MM.1S (cell line): ENCODE measurements at regions not wholly inside any gene's neighbourhood (a gene's known extent, or its start where the extent isn't known, plus 50 kb on each side); places are given as distances from the start of the nearest gene placed in this dataset.

Source experiments
- DNase-seq: peaks from one replicate; pipeline ENCODE4 v3.0.0-alpha.2; 2015
- H2AFZ ChIP-seq: fragments of 300-600 bp; sonication (generic); 2 replicates; pipeline ENCODE4 v1.6.0; 2016; ENCODE audit warnings: antibody characterized with exemption, low read length
- H3F3A ChIP-seq: fragments of 300-600 bp; sonication (generic); 2 replicates; pipeline ENCODE4 v1.6.1; 2016; ENCODE audit warnings: mild to moderate bottlenecking, antibody characterized with exemption, low read length, moderate library complexity, mixed read lengths; ENCODE audit not compliant: insufficient read depth
- H3K27ac ChIP-seq: fragments of 300-600 bp; sonication (generic); 2 replicates; pipeline ENCODE4 v1.5.1; 2016; ENCODE audit warnings: mild to moderate bottlenecking, low read length
- H3K27me3 ChIP-seq: fragments of 300-600 bp; sonication (generic); replicated peaks from 2 replicates; pipeline ENCODE4 v1.6.0; 2016; ENCODE audit warnings: low read length; ENCODE audit not compliant: insufficient read depth
- H3K36me3 ChIP-seq: fragments of 300-600 bp; sonication (generic); replicated peaks from 2 replicates; pipeline ENCODE4 v1.6.1; 2016; ENCODE audit warnings: mild to moderate bottlenecking, low read length, mixed read lengths; ENCODE audit not compliant: insufficient read depth
- H3K4me1 ChIP-seq: fragments of 300-600 bp; sonication (generic); 2 replicates; pipeline ENCODE4 v1.6.1; 2016; ENCODE audit warnings: low read length, mixed read lengths
- H3K4me2 ChIP-seq: fragments of 300-600 bp; sonication (generic); 2 replicates; pipeline ENCODE4 v1.6.0; 2016; ENCODE audit warnings: low read depth, low read length
- H3K4me3 ChIP-seq: fragments of 300-600 bp; sonication (generic); 2 replicates; pipeline ENCODE4 v1.5.1; 2016; ENCODE audit warnings: low read length, mixed read lengths
- H3K79me2 ChIP-seq: fragments of 300-600 bp; sonication (generic); 2 replicates; pipeline ENCODE4 v1.6.1; 2016; ENCODE audit warnings: mixed run types, low read length, mixed read lengths
- H3K9ac ChIP-seq: fragments of 300-600 bp; sonication (generic); 2 replicates; pipeline ENCODE4 v1.6.1; 2016; ENCODE audit warnings: low read length, mixed read lengths
- H3K9me2 ChIP-seq: fragments of 300-600 bp; sonication (generic); replicated peaks from 2 replicates; pipeline ENCODE4 v1.6.1; 2016; ENCODE audit warnings: mild to moderate bottlenecking, low read length, mixed read lengths; ENCODE audit not compliant: insufficient read depth
- H3K9me3 ChIP-seq: fragments of 300-600 bp; sonication (generic); replicated peaks from 2 replicates; pipeline ENCODE4 v1.6.1; 2016; ENCODE audit warnings: mild to moderate bottlenecking, low read length, mixed read lengths; ENCODE audit not compliant: insufficient read depth
- H4K20me1 ChIP-seq: fragments of 300-600 bp; sonication (generic); 2 replicates; pipeline ENCODE4 v1.6.1; 2016; ENCODE audit warnings: mild to moderate bottlenecking, low read length, moderate library complexity, mixed read lengths; ENCODE audit not compliant: insufficient read depth
- CTCF ChIP-seq: fragments of 300-600 bp; sonication (generic); IDR thresholded peaks from 2 replicates; pipeline ENCODE4 v1.5.1; 2016; ENCODE audit warnings: antibody characterized with exemption, low read length, mixed read lengths
- EZH2 ChIP-seq: fragments of 300-600 bp; sonication (generic); optimal IDR thresholded peaks from 2 replicates; pipeline ENCODE3; 2017; ENCODE audit warnings: low read depth, mild to moderate bottlenecking, antibody characterized with exemption, low read length, mixed read lengths
- EZH2phosphoT487 ChIP-seq: fragments of 300-600 bp; sonication (generic); IDR thresholded peaks from 2 replicates; pipeline ENCODE4 v1.6.1; 2018; ENCODE audit warnings: antibody characterized with exemption, low read length

GRCh38 chr3:34782871-34783270, 856.5 kb upstream of the ARPP21 start:
- no peaks in the 10 kb centered on the region for H3K79me2 ChIP-seq
- no peak for DNase-seq
- no peaks in the 10 kb centered on the region for H3K36me3 ChIP-seq
- no peak for TF ChIP-seq EZH2
- TF ChIP-seq CTCF, result no peak
- TF ChIP-seq EZH2phosphoT487, result no peak
- no peak overlapping the region for H3K27ac ChIP-seq
- H3K4me3 ChIP-seq, result no peak overlapping the region
- no peaks in the 10 kb centered on the region for H3K27me3 ChIP-seq
- no peaks in the 10 kb centered on the region for H3K4me1 ChIP-seq
- H4K20me1 ChIP-seq, result no peaks in the 10 kb centered on the region
- no peak overlapping the region for H3K9ac ChIP-seq
- no peaks in the 10 kb centered on the region for H3K9me2 ChIP-seq
- H3K4me2 ChIP-seq, result no peak overlapping the region
- H2AFZ ChIP-seq, result no peak overlapping the region
- no peaks in the 10 kb centered on the region for H3F3A ChIP-seq
- no peaks in the 10 kb centered on the region for H3K9me3 ChIP-seq

- no peak for DNase-seq
- Histone ChIP-seq H3K27ac (no peak overlapping the region), H3F3A (no peaks in the 10 kb centered on the region), H3K4me2 (no peak overlapping the region), H3K4me1 (no peaks in the 10 kb centered on the region), H3K9ac (no peak overlapping the region), H3K9me3 (no peaks in the 10 kb centered on the region), H3K4me3 (no peak overlapping the region), H3K36me3 (no peaks in the 10 kb centered on the region), H3K27me3 (no peaks in the 10 kb centered on the region), H3K79me2 (no peaks in the 10 kb centered on the region), H3K9me2 (no peaks in the 10 kb centered on the region), H2AFZ (no peak overlapping the region), H4K20me1 (no peaks in the 10 kb centered on the region)
- TF ChIP-seq EZH2phosphoT487, result no peak
Observed at GRCh38 chr3:34783876-34784275, 855.4 kb upstream of the ARPP21 start.

GRCh38 chr3:34793057-34793456, 846.3 kb upstream of the ARPP21 start:
- Histone ChIP-seq H3K4me1 (no peaks in the 10 kb centered on the region), H3K9me2 (no peaks in the 10 kb centered on the region), H3K4me3 (no peak overlapping the region), H3F3A (no peaks in the 10 kb centered on the region), H3K27me3 (no peaks in the 10 kb centered on the region), H3K9me3 (no peaks in the 10 kb centered on the region), H2AFZ (no peak overlapping the region), H3K36me3 (no peaks in the 10 kb centered on the region), H3K9ac (no peak overlapping the region), H3K79me2 (no peaks in the 10 kb centered on the region), H3K4me2 (no peak overlapping the region), H4K20me1 (no peaks in the 10 kb centered on the region), H3K27ac (no peak overlapping the region)
- no peak for DNase-seq
- TF ChIP-seq EZH2phosphoT487, result no peak
- TF ChIP-seq CTCF, result no peak
- no peak for TF ChIP-seq EZH2

- H3K4me3 ChIP-seq, result no peak overlapping the region
- no peak overlapping the region for H3K4me2 ChIP-seq
- no peaks in the 10 kb centered on the region for H3K9me3 ChIP-seq
- no peaks in the 10 kb centered on the region for H3K27me3 ChIP-seq
- no peaks in the 10 kb centered on the region for H3K9me2 ChIP-seq
- no peak overlapping the region for H3K27ac ChIP-seq
- TF ChIP-seq EZH2 (no peak), CTCF (no peak), EZH2phosphoT487 (no peak)
- H2AFZ ChIP-seq, result no peak overlapping the region
- H4K20me1 ChIP-seq, result no peaks in the 10 kb centered on the region
- no peaks in the 10 kb centered on the region for H3K79me2 ChIP-seq
- H3K4me1 ChIP-seq, result no peaks in the 10 kb centered on the region
- no peaks in the 10 kb centered on the region for H3F3A ChIP-seq
- no peak for DNase-seq
- H3K9ac ChIP-seq, result no peak overlapping the region
- H3K36me3 ChIP-seq, result no peaks in the 10 kb centered on the region
Observed at GRCh38 chr3:34807611-34808010, 831.7 kb upstream of the ARPP21 start.
